Cerebellar nuclear complex (tissue), 1 donor: ENCODE measurements at regions not wholly inside any gene's neighbourhood (a gene's known extent, or its start where the extent isn't known, plus 50 kb on each side); places are given as distances from the start of the nearest gene placed in this dataset.

Experiments
- DNase-seq, 2 experiments: peaks; one replicate each; lab custom pipeline; 2025; lab: John Stamatoyannopoulos, UW

DNA sequence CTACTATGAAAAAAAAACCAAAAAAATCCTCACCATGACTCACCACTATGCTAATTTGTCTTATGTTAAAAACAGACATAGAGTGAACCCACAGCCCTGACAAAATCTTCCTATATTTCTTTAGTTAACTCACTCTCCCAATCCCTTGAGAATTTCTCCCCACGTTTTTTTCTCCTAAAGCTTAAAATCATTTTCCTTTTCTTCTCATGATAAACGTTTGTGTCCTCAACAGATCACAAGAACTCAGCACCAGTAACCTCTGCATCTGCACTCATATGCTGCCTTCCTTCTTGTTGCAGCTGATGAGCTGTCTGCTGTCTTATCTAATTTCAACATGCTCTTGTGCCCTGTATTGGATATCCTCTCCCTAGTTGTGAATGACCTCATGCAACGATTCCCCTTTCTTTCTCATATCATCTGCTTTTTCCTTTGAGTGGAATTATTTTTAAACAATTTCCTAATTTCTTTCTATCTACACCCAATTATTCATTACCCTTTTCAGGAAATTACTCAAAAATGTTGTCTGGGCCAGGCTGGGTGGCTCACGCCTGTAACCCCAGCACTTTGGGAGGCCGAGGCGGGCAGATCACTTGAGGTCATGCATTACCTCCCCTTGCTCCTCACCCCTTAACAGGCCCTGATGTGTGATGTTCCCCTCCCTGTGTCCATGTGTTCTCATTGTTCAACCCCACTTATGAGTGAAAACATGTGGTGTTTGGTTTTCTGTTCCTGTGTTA, 427.5 kb upstream of the MGAT4C start:
- no peak for DNase-seq

DNA sequence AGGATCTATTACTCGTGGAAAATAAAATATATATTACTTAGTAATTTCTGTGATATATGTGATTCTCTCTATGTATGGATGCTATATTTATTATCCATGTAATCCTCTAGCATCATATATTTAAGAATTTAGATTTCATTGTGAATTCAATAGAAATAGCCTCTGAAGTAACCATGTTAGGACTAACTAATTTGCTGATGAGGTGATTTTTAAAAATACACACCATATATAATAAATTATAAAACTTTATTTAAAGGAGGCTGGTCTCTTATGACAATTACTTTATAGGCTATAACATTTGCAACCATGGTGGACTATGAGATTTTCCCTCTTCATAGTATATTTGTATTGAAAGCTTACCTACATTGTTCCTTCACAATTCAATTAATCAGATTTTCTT, 424.9 kb upstream of the MGAT4C start:
- no peak for DNase-seq

DNA sequence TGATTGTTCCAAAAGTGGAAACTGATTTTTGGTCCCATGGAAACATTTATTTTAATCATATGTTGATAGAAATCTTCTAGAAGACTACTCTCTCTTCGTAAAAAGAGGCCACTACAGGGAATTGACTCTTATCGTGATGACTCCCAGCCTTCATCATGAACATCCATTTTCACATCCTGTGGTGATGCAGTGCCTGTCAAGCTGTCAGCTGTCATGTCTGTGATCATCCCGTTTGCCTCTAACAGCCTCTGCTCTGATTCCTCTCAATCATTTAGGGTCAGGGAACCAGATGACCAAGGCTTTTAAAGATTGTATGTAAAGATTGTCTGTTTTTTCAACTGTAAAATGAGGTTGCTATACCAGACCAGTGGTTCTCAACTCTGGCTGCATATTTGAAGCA, 419.0 kb upstream of the MGAT4C start:
- no peak for DNase-seq

DNA sequence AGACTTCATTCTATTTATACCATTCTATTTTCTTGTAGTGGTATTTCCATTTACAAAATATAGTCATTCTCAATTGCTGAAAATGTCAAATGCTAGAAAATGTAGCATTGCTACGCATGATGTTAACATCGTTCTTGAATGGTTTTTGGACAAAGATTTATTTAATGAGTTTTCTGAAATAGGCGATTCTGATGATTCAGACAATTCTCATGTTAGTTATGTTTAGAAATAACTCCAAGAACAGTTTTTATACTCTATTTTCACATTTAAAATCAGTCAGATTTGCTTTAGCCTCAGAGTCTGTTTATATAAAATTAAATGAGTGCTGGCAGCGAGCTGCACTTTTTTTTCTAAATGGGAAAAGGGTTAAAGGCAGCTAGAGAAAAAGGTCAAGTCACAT, 414.8 kb upstream of the MGAT4C start:
- DNase-seq, result no peak

DNA sequence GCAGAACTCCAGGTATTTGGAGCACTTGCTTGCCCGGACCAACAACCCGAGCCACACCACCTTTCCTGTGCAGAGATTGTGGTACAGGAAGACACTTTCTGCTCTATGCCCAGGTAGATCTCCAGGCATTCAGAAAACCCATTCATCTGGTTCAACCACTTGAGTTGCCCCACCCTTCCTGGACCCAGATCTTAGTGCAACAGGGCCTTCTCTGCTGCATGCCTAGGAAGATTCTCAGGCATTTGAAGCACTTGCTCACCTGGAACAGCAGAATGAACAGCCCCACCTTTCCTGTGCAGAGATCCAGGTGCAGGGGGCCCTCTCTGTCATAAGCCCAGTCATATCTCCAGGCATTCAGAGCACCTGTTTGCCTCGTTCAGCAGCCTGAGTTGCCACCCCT, 412.8 kb upstream of the MGAT4C start:
- DNase-seq, result no peak

DNA sequence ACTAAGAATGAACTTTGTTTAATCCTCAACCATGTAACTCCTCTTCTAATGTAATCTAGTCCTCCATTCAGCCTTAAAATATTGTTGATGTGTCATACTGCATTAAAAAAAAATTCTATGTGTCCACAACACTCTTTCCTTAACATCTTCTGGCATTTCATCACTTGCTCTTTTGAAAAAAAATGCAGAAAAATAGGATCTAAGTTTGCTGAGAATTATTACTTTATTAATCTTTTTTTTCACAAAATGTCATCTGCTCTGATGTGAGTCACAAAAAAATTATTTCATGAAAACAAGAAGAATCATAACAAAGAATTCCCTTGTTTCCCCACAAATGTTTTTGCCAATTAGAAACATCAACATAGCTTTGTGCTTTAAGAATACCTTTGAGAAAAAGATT, 410.1 kb upstream of the MGAT4C start:
- DNase-seq, result no peak

DNA sequence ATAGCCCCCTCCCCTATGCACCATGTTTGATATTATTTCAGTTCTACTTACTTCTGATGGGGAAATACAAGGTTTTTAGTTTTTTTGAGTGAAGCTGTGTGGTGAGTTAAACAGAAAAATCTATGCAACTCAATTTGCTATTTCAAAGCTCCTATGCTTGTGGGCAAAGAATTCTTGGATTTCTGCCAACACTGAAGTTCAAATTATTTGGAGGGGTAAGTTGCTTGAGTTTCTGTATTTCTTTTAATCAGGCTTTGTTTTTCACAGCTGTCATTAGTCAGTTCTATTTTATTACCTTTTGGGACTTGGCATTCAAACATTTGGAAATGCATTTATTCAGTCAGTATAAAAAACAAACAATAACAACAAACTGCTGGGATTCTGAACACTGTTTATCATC, 407.5 kb upstream of the MGAT4C start:
- DNase-seq, result no peak

DNA sequence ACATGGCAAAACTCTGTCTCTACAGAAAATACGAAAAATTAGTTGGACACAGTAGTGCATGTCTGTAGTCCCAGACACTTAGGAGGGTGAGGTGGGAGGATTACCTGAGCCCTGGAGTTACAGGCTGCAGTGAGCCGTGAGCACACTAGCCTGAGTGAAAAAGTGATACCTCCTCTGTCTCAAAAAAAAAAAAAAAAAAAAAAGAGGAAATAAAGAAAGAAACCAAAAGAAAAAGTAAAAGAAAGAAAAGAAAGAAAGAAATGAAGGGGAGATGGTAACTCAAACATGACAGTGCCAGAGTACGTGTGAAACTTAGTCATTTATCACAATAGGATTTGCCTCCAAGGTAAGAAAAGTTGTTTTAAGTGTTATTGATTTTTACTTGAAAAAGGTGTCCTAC, 407.0 kb upstream of the MGAT4C start:
- DNase-seq, result no peak

DNA sequence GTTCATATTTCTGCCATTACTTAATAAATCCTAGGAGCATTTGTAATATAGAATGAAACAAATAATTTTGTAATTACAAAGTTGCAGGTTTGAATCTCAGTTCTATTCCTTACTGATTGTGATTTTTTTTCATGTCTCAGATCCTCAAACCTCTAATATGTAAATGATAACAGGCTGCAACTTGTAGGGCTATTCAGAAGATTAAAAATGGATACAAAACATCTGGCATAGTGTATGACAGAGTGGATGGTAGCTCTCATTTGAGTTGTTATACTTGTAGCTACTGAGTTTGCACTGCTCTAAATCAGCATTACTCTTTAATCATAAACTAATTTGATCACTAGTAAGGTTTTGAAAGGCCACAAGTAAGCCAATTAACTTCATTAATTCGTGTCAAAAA, 406.3 kb upstream of the MGAT4C start:
- DNase-seq, result no peak

DNA sequence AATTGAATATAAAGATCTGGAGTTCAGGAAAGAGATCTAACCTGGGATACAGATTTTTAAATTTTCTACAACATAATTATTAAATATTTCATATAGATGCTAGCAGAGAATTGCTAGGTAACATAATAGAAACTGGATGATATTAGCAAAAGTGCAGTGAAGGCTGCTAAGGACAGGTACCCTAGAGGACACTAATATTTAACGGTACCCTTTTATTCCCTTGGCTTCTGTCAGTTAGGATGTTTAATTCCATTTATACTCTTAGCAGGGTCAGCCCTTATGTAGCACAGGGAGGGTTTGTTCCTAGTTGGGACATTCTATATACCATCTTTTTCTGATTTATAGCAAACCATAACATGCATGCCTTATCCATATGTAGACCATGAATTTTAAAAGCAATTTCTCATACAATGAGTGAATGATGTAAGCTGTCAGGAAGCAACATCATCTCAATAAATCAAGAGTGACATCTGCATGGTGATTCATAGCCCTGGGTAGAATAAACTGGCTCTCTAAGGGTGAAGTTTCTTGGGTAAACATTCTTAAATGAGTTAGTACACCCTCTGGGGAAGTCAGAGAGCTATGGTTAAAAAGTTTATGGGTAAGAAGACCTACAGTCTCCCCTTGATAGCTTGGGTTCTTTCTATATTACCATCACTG, 404.4 kb upstream of the MGAT4C start:
- no peak for DNase-seq

DNA sequence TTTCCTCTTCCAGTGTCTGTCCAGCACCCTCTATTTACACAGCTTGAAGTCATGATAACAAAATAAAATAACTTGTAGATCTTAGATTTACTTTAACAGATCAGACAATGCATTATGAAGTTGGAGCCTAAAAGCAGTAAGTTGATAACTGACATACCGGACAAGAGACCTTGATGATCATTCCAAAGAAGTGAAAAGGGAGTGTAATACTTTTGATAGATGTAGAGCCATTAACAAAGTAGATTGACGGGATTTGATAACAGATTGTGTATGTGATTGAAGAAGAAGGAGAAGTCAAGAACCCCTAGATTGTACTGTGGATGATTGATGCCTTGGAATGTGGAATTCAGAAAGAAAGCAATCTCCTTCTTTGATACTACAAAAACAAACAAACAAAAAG, 403.8 kb upstream of the MGAT4C start:
- DNase-seq, result no peak

DNA sequence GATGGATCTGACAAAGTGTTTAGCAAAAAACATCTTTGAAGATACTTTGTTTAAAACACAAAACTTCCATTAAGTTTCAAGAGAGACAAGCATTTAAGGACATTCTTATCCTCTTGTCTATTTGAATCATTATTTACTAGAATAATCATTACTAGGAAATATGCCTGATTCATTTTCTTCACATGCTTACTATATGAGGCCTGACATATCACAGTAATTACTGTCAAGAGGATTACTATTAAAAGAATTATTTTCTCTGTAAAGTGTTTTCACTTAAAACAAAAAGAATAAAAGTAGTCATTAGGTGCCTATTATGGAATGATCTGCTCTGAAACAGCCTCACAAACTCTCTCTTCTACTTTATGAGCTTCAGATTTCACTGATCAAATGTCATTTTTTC, 402.1 kb upstream of the MGAT4C start:
- DNase-seq, result no peak

DNA sequence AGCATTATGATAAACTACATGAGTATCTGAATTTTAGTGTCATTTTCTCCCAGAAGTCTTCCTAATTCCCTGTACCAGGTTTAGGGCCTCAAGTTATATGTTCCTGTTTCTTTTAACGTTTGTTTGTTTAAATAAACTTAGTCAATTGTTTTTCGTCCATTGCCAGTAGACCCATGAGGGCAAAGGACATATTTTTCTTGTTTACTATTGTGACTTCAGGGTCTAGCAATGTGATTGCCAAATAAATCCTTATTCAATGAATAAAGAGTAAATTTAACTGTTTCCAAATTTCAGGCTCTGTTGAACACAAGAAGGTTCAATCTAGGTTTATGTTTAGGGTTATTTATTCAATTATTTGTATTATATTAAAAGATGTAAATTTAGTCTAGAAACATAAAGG, 391.6 kb upstream of the MGAT4C start:
- no peak for DNase-seq

DNA sequence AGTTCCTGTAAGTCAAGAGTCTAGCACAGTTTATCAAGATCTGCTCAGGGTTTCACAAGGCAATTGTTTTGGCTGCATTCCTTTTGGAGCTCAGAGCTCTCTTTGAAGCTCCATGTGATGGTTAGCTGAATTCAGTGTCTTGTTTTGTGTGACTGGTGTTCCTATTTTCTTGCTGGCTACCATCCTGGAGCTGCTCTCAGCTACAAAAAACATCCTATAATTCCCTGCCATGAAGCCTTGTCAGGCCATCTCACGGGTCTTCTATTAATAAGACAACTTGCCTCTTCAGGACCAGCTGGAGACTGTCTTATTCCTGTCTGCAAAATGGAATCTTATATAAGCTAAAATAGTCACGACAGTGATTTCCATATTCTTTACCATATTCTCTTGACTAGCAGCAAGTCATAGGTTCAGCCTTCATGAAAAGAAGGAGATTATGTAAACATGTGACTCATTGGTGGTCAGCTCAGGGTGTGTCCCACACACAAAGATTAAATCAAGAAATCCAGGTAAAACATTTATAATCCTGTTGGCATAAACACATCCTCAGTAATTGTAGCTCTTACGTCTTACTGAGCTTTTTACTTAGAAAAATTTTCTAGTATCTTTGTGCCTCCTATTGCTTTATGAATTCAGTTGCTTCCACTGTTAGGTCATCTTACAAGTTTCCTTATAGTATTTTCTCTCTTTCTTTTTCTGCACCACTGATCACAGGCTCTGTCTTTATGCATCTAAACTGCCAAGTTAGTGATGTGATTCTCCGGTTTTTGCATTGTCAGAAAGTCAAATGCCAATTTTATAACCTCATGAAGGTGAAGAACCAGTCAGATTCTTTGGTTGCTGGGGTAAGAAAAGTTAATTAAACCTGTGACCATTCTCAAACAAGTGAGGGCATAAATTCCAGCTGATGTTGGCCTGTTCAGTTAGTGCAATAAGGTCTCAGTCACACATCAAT, 378.5 kb upstream of the MGAT4C start:
- DNase-seq, result no peak

DNA sequence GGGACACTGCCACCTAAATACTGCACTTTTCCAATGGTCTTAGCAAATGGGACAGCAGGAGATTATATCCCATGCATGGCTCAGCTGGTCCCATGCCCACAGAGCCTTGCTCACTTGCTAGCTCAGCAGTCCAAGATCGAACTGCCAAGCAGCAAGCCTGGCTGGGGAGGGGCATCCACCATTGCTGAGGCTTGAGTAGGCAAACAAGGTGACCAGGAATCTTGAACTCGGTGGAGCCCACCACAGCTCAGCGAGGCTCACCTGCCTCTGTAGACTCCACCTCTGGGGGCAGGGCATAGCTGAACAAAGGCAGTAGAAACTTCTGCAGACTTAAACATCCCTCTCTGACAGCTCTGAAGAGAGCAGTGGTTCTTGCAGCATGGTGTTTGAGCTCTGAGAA, 370.8 kb upstream of the MGAT4C start:
- DNase-seq, result no peak

DNA sequence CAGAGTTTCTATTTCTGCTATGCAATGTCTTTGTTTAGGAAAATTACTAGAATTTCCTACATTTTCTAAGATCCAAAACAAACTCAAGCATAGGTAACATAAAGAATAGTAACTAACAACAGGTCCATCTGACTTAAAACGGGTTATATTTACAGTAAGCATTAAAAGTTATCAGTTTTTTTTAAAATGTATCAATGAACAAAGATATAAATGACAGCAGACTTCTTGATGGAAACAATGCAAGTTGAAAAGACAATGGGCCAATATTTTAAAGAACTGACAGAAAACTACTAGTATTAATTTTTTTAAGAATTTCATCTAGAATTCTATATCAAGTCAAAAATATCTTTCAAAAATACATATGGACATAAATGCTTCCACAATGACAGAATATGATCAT, 367.1 kb upstream of the MGAT4C start:
- no peak for DNase-seq

DNA sequence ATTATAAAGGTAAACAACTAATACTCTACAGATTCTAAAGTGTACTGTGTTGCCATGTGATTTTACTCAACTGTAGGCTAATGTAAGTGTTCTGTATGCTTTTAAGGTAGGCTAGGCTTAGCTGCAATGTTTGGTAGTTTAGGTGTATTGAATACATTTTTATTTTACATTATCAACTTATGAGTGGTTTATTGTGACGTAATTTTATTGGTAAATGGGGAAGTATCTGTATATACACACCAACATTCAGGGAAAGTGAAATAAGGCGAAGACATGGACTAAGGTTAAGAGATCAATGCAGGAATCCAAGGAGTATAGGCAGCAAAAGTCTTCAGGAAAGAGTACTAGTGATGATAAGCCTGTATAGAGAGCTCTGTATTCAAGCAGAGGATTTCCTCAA, 365.8 kb upstream of the MGAT4C start:
- no peak for DNase-seq

DNA sequence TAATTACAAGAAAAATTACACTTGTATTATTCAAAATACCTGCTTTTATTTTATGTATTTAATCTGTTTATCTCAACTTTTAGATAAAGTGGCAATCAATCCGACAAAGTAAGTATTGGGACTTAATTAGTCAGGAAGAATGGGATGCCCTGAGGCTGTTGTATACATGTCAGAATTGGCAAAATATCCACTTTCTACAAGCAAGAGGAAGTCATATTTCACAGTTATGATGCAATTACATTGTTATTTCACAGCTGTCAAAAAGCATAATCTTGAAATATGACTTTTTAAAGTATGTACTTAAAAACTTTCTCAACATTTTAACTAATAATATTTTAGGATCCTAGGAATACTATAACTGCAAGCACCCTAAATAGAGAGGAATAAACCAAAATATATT, 357.1 kb upstream of the MGAT4C start:
- no peak for DNase-seq

DNA sequence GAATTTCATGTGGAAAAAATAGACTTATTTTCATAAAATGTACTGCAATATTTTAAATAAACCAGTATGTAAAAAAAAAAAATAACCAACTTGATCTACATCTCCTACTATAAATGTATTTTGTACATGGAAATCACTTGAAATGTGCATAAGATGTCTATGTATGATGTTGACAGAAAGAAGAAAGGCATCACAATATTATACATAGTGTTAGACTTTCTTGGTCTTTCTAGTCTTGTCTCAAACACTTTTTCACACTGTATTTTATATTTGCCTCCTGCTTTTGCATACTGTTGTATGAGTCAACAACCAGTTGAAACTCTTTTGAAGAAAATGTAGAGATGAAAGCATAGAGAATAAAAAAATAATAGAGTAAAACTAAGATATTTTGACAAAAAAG, 352.4 kb upstream of the MGAT4C start:
- DNase-seq, result no peak

DNA sequence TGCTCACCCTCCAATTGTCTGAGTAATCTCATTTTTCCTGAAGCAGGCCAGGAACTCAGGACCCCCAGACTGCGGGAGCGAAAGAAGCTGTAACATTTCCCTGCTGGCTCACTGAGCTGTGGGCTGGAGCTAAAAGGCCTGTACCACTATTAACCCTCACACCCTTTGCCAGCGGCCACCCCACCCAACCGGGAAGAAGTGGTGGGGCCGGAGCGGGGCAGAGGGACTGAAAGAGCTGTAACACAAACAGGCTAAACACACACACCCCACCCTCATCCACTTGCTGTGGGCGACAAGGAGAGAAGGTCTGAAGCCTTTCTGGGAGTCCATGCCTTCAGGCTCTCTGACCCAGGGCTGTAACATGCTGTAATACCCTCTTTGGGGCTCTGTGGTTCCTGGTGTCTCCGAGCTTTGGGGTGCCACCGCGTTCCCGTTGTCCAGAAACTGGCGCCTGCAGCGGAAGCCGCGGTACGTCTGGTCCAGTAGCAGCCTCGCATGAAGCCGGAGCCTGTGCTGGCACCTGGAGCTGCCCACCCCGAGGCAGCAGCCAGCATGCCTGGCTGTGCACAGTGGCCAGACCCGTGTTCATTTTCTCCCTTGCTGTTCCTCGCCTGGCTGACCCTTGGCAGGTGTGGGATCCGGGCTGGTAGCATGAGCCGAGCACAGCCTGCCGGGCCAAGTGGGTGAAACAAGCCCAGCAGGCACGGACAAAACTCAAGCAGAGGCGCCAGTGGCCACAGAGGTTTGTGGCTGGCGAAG, 345.5 kb upstream of the MGAT4C start:
- DNase-seq, result no peak

DNA sequence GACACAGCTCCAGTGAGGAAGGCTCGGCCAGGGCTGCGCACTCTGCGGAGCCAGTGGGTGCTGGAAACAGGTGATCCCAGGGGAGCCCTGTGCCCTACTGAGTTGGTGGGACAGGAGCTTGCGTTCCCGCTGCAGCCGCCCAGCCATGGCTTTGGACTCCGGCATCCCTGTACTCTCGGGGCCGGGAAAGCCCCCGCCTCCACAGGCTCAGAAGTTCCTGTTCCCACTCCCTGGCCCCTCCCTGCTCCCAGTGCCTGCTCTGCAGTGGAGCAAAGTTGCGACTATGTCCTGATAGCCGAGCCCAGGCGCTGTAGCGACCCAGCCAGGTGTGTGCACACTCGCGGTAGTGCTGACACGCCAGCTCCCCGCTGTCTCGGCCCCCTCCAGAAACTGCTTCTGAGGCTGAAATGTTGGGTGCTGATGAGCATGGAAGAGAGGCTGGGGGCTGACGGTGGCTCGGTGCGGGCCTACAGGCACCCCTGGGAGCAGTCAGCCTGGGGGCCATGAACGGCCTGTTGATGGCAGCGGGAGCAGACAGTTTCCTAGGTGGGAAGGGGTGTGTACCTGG, 344.6 kb upstream of the MGAT4C start:
- no peak for DNase-seq

DNA sequence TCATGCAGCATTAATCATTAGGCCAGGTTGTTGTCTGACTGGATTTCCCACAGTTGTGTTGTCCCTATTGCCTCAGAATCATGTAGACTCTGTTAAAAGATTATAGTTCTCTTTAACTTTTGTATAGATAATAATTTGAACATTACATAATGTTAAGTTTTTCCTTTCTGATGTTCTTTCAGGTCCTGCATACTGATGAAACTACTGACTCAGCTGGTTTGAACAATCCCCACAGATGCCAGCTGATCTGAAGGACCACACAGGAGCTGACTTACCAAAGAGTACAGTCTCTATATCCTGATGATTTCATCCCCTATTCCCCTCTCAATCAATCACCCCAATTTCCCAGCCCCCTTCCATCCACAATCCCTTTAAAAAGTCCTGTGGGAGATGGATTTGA, 341.2 kb upstream of the MGAT4C start:
- DNase-seq, result no peak
